NCI-H128 (cell line): ENCODE measurements at regions not wholly inside any gene's neighbourhood (a gene's known extent, or its start where the extent isn't known, plus 50 kb on each side); places are given as distances from the start of the nearest gene placed in this dataset.

Experiments
- DNase-seq: peaks from one replicate; lab custom pipeline; 2025; ENCODE audit not compliant: unreplicated experiment; lab: John Stamatoyannopoulos, UW

DNA sequence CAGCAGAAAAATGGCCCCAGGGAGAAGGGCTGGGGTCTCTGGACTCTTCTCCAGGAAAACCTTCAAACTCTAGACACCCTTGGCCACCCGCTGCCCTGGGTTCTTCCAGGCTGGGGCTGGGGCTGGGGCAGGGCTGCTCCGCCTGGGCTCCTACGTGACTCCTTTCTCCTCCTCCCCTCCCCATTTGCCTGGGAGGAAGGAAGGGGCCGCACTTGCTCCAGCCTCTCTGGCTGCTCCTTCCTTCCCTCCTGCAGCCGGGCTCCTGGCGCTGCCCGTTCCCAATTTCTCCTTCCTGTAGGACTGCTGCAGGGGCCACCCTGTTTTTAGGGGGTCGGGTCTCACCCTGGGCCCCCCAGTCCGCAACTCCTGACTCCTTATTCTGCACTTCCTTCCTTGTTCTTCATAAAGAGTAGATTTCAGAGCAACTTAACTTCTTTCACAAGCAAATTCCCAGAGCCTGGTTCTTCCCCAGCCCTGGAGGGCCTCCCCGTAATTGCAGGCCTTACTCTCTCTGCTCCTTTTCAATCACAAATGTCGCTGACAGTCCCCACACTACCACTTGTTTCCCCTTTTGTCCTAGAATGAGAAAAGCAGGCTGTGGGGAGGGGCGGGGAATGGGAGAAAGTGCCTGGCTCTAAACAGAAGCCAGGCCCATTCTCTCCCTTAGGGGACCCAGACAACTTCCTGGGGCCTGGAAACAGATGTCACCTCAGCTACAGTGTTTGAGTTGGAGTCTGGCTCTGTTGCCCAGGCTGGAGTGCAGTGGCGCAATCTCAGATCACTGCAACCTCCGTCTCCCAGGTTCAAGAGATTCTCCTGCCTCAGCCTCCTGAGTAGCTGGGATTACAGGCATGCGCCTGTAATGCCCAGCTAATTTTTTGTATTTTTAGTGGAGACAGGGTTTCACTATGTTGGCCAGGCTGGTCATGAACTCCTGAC lies 137.8 kb downstream of the ENGASE start:
- DNase-seq = no peak

DNA sequence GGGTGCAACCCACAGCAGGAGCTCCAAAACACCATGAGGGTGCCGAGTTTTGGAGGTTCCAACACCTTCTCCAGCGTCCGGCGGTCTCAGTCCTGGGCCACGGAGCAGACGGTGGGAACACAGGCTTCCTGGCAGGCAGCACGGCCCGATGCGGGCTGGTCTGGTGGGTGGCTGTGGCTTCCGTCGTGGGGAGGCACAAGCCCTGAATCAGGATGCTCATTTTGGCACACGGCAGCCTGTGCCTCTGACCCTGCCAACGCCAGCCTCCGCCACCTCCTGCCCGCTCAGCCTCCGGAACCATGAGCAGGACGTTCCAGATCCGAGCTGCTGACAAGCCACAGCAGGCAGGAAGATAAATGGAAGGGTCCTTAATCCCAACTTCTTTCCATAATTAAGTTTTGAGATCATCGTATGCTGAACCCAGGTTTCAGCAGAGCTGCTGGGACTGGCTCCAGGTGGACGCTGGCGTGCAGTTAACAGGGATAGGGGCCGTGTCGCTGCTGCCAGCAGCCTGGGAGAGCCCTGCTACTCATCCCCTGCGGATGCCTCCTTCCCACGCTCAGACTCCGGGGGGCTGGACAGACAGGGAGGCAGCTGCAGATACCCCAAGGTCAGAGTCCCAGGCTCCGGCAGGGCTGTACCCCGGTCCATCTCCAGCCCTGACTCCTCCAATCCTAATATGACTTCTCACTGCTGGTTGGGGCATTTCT lies 136.6 kb downstream of the ENGASE start:
- no peak for DNase-seq

DNA sequence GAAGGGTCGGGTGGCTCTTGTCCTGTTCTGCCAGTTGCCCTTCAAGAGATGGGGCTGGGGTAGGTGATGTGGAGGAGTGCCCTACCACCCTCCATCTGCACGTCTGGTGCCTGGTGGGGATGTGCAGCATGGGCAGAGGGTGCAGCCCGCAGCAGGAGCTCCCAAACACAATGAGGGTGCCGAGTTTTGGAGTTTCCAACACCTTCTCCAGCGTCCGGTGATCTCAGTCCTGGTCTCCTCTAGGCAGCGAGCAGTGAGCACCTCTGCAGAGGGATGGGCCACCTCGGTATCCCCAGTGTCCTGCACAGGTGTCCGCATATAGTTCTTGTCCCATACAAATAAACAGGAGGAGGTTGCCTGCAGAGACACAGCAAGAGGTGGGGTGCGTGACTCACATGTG lies 136.0 kb downstream of the ENGASE start:
- no peak for DNase-seq

DNA sequence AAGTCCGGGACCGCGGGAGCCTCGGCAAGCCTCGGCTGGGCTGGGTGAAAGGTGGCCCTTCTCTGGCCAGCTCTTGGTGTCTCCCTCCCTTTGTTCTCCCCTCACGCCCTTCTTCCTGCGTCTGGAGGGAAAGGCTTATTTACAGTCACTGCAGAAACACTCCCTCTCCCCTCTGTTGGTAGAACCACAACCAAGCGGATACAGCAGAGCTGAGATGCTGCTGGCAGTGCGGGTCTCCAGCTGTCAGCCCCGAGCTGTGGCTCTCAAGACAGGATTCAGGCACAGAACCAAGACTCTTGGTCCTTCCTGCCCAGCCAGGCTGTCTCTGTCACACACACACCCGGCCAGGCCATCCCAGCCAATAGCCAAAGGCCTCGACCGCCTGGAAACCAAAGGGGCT lies 133.3 kb downstream of the ENGASE start:
- DNase-seq = no peak

DNA sequence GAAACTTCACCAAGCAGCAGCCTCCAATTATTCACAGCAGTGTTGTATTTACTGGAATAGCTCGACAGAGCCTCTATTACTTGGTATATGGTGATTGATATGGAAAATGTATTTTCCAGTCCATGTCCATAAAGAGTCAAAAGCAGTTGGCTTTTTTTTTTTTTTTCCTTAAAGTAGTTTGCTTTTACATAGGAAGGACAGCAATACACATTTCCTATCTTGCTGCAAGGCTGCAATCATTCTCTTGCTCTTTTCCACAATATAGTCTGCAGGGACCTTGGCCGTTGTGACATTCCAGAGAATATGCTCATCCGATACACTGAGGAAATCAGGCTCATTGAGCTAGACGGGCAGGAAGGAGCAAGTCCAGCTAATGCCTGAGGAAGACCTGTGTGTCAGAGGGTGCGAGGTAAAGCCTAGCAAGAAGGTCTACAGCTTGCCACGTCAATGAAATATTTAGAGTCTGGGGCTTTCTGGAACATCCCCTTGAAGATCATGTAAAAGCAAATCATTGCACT lies 131.1 kb downstream of the ENGASE start:
- DNase-seq = no peak

DNA sequence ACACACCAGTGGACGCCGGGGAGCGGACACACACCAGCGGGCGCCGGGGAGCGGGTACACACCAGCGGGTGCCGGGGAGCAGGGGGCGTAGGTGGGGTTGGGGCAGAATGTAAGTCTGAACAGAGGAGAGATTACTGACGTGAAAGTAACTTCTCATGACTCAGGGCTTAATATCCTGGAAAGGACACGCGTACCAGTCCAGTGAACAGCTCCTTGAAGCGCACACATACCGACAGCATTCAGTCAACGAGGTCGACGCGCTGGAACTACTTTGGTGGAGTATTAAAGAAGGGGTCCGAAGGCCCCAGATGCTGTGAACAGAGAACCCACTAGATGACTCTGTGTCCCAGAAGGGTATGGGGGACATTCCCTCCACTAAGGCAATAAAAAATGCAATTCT lies 129.6 kb downstream of the ENGASE start:
- no peak for DNase-seq

DNA sequence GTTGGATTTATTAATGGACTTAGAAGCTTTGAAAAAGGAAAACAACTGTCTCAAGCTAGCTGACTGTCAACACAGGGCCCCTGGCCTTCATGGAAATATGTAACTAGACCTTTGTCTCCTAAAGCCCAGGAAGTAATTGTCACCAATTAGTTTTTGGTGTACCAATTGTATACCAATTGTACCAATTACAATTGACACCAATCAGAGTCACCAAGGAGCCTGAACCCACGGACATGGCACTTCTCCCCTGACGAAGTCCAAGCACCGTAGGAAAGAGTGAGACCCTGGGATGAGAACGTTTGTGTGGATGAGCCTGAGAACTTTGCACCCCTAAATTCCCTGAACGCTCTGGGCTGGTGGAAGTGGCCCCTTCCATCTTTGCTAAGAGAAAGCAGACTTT lies 129.0 kb downstream of the ENGASE start:
- no peak for DNase-seq

DNA sequence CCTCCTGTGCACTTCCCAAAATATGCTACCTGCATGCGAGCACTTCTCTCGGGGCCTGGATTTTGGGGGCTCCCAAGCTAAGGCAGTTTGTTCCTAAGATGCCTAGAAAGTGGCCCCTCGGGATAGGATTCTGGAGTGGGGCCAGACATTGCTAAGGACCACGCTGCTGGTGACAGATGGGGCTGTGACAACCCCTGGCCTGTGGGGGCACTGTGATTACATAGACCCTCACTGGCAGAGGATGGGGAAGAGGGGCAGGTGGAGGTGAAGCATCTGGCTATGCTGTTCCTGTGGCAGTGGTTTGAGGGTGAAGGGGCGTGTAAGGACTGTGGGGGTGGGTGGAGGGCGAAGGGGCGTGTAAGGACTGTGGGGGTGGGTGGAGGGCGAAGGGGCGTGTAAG lies 128.4 kb downstream of the ENGASE start:
- DNase-seq = no peak

DNA sequence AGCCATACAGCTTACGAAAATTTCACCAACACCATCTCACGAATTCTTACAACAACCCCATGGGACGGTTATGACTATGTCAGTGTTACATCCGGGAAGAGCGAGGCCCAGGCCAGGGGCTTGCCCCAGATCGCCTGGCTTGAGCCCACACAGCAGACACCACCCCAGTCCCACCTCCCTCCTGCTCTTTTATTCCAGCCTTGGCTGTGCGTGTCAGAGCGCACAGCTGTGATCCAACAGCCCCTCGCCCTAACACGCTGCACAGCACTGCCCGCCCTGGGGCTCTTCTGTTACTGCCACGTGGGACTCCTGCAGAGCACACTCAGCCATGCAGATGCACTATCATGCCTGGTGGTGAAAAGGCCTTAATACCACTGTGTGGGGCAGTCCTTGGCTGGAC lies 127.9 kb downstream of the ENGASE start:
- no peak for DNase-seq

DNA sequence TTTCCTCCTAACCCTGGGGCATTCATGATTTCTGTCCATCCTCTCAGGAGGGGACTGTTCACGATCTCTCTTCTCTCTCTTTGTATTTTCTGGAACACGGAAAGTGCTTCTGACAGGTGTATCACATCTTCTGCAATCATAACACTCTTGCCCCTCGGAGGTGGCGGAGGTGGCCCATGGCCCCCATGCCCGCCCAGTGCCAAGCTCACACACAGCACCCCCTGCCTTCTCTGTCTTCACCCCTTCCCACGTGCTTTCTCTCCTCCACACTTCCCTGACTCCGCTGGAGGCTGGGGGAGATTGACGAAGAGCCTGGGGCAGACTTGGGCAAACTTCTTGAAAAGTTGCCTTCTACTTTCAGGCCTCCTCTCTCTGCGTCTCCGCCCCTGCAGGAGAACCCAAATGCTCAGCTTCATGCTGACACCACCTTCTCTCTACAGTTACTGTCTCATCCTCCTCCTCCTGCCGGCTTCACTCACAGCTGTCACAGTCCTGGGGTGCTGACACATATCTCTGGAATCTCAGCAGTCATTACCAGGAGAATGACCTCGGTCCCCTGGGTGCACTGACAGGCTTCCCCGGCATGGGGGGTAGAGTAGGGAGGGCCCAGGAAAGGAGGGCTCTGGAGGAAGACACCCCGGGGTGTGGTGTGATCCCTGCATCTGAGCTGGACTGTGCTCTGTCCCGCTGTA lies 127.1 kb downstream of the ENGASE start:
- no peak for DNase-seq

DNA sequence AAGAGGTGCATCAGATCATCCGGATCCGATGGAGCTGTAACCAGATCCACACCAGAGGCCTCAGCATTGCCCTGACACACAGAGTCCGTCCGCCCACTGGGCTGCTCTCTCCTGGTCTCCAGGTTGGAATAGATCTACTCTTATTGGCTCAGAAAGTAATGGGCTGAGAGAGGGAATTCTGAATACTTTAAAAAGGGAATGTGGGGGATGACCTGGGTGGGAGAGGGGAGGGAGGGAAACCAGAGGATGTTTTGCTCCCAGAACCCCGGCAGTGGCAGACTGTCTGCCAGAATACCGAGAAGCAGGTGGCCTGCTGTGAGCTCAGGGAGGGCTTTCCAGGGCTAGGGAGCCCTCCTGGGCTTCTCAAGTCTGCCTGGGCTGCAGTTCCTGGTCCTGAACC lies 126.5 kb downstream of the ENGASE start:
- DNase-seq = no peak

DNA sequence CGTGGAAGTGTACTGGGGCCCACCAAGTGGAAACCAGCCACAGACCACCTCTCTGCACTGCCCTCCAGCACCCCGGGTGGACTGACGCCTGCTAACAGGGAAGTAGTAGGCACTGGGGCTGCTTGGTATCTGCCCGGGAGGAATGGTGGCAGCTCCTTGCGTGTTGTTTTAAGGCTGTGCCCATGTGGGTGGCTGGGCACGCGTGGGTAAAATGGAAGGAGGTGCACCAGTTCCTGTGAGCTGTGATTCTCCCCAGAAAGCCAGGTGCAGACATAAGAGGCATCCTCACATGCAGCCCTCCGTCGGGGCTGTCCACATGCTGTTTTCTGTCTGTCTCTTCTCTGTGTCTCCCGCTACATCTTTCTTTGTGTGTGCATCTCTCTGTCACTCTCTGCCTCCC lies 122.3 kb downstream of the ENGASE start:
- DNase-seq = no peak

DNA sequence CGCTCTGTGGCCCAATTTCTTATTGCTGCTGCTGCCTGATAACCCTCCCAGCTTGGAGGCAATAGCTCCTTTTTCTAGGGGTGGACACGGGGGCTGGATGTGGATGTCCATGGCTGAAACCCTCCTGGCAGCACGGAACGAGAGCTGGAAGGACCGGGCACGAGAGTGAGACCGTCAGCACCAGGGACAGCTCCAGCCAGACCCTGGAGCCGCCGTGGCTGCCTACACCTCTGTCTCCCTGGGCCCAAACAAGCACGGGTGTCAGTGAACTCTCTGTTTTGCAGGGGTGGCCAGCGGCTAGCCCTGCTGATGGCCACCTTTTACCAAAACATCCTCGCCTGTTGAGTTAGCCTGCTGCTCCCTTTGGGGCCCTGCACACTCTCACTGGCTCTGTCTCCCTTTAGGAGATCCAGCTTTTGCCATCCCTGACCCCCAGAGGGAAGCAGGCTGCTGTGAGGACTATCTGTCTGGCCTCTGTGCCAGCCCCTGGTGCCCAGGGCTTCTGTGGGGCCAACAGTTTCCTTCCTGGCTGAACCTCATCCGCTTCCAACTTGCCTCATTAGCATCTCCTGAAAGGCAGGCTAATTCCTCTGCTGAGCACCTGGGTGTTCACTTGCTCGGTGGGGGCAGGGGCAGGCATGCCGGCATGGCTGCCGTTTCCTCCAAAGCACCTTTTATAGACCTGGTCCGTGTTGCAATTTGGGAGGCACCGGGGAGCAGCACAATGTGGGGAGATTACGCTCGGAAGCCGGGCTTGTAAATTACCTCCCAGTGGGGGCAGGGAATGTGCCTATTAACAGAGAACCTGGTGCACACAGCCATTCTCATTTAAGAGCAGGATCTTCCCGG lies 118.1 kb downstream of the ENGASE start:
- DNase-seq = no peak

DNA sequence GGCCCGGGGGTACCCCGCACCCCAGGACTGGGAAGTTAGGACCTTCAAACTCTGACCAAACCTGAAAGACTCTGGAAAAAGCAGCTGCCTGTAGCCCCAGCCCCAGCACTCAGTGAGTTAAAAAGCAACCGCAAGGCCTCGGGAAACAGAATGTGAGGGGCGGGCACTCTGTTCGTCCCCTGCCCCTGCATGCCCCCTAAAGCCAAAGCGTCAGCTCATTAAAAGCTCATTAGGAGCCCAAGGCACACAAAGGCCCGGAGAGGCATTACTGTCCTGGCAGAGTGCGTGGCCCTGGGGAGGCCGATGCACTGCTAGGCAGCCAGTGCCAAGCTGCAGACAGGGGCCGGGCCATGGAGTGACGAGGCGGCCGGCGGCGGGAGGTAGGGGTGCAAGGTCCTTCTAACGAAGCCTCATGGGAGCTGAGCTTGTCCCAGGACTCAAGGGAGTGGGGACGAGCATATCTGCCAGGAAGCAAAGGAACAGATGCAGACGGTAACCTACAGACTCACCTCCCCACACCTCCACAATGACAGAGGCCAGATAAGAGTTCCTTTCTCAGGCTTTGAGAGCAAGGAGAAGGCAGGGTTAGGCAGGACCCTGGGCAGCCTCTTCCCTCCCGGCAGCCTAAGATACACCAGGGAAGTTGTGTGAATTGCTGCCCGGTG lies 116.8 kb downstream of the ENGASE start:
- no peak for DNase-seq

DNA sequence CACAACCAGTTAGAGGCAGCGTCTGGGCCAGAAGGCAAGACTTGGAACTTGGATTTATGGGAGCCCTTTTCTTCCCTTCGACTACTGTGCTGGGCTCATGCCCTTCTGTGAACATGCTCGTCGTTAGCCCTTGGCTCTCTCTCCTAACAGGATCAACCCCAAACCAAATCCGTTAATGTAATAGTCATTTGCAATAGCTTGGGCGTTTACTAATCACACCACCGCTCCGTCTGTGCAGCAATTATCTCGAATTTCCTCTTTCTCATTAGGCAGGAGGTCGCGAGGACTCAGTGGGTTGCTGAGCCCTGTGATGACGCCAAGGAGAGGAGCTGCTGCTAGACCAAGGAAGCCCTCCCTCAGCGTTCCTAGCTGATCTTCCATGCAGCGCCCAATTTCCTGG lies 114.7 kb downstream of the ENGASE start:
- DNase-seq = no peak

DNA sequence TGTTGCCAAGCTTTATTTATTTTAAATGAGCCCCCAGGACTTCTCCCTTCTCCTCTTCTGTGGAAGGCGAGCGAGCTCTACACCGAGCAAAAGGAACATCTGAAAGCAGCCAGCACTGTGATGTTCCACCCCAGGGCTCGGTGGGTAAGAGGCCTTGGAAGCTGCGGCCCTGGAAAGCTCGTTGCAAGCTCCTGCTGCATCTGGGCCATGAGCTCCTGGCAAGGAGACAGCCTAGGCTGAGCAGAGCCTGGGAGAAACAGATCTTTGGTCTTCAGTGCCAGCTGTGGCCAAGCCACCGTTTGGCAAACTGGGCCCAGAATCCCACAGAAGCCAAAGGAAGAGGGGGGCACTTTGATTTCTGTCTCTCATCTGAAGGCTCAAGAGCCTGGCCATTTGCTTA lies 114.1 kb downstream of the ENGASE start:
- DNase-seq = no peak

DNA sequence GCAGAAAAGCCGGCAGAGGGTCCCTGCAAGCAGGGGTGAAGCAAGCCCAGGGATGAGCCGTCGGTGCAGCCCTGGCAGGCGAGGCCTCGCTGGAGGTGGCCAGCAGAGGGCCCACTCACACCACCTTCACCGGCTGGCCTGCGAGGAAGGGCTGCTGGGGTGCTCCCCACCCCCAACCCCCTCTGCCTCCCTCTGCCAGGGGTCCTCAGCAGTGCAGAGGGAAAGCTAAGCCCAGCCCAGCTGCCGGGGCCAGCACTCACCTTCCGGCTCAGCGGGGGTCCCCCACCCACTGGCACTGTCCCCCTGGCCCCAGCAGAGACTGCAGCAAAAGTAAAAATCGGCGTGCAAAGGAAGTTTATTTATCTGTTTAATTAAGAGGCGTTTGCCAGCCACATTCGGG lies 113.4 kb downstream of the ENGASE start:
- no peak for DNase-seq

DNA sequence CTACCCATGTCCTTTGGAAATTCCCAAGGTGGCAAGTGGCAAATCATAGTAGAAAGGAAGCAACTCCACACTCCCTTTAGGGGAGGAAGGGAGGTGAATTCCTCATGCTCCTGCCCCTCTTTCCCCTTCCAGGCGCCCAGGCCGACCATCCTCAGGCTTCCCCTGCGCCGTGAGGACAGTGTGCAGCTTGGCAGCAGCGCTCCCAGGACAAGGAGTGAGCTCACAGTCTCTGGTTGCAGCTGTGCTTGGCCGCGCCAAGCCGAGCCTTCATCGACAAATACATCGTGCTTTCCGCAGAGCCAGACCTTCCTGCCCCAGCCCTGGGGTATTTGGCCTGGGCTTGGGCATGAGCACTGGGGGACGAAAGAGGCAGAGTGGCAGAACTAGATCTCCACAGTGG lies 112.6 kb downstream of the ENGASE start:
- no peak for DNase-seq

DNA sequence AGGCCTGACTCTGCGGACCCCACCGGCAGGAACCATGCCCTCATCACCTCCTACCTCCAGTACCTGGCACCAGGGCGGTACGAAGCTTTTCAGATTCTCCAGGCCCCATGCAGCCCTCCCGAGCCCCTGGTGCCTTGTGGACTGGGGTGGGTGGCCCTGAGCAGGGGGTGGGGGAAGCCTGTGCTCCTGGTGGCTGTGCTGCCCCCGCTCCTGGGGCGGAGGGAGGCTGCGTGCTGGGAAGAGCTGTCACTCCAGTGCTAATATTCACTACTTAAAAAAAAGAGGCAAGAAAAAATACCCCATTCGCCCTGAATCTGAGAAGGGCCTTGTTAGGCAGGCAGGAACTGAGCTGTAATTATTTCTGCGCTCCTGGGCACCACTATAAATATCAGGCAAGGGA lies 111.8 kb downstream of the ENGASE start:
- DNase-seq = no peak

DNA sequence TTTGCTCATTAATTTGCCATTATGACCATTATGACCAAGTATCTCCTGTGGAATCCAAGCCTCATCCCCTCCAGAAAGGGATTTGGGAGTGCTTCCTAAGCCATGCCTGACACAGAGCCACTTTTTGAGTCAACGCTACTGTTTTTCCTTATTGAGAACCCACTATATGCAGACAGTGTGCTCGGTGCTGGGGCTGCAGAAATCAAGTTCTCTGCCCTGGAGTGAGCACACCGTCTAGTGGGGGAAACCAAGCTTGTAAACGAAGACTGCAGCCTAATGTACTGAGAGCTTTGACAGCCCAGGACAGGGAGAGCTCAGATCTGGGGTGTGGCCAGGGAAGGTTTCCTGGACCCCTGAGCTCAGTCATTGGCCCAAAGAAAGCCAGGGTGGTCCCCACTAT lies 111.0 kb downstream of the ENGASE start:
- no peak for DNase-seq
